Keratinocyte (primary cell): ENCODE measurements at regions not wholly inside any gene's neighbourhood (a gene's known extent, or its start where the extent isn't known, plus 50 kb on each side); places are given as distances from the start of the nearest gene placed in this dataset.

Experiments used
- CTCF ChIP-seq, 3 experiments: IDR thresholded peaks in 1 of 3; conservative IDR thresholded peaks in 1 of 3; optimal IDR thresholded peaks in 1 of 3; 2 replicates in 2 of 3; 3 replicates in 1 of 3; pipeline versions ENCODE3 to v1.5.1; 2011; ENCODE audit warnings: low read length in 3 of 3, mild to moderate bottlenecking in 3 of 3, moderate library complexity in 2 of 3, control low read depth in 1 of 3, inconsistent platforms in 1 of 3; ENCODE audit not compliant: insufficient read depth in 2 of 3; ENCODE audit errors: extremely low read depth in 1 of 3
- EZH2 ChIP-seq: IDR thresholded peaks from one replicate; pipeline ENCODE4 v1.6.1; 2012; ENCODE audit warnings: inconsistent platforms, mild to moderate bottlenecking, low read length, moderate library complexity

DNA sequence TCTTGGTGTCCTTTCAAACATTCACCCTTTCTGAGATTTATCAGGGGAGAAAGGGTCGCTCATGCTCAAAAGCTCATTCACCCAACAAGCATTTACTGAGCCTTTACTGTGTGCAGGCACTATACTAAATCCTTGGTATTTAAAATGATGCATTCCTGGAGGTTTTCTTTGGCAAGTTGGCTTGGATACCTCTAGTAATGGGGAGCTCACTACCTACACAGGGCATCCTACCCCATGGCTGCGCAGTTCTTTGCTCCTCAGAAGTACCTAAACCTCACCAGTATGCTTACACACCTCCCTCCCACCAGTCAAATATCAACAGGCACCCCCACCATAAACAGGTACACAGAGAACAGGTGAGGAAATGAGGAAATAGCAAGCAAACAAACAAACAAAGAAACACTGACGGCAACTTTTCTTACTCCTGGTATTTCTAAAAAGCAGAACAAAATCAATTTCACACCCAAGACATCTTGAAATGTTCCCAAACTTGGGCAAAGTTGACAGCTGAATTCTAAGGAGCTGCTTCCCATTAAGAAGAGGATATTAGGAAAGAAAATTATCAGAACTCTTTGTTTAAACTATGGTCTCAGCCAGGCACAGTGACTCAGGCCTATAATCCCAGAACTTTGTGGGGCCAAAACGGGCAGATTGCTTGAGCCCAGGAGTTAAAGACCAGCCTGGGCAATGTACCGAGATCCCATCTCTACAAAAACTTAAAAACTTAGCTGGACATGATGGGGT lies 104.8 kb downstream of the PSMG1 start:
- TF ChIP-seq CTCF (optimal IDR thresholded peaks at IDR 0.05 in 1 of 3, IDR thresholded peaks at IDR 0.05 in 1 of 3, conservative IDR thresholded peaks at IDR 0.05 in 1 of 3; ENCODE audit: extremely low read depth in 1 of 3, insufficient read depth in 2 of 3, low read length in 3 of 3) = no peak
- TF ChIP-seq EZH2 = no peak
